A673 (cell line): ENCODE measurements at regions not wholly inside any gene's neighbourhood (a gene's known extent, or its start where the extent isn't known, plus 50 kb on each side); places are given as distances from the start of the nearest gene placed in this dataset.

Experiments used
- BruUV-seq: library from RNA; stranded (reverse); fragments of 400-500 nt; replicated peaks from 2 replicates; lab custom pipeline; 2021; lab: Mats Ljungman, UMichigan
- CTCF ChIA-PET: fragments of 300-600 bp; sonication (Branson Sonifier 250); formaldehyde crosslinking; loops from one replicate; lab custom pipeline; 2022; ENCODE audit warnings: antibody characterized with exemption; lab: Charles Lee
- POLR2A ChIA-PET: fragments of 300-600 bp; sonication (Branson Sonifier 250); formaldehyde crosslinking; loops from one replicate; lab custom pipeline; 2022; ENCODE audit warnings: antibody characterized with exemption; ENCODE audit not compliant: low non-redundant PET; lab: Charles Lee
- DNase-seq: peaks from one replicate; pipeline ENCODE4 v3.0.0-alpha.2; 2015; ENCODE audit warnings: low spot score
- H3K27ac ChIP-seq: fragments of 200-600 bp; sonication (generic); 2 replicates; pipeline ENCODE4 v1.5.1; 2016; ENCODE audit warnings: mixed run types, low read depth, mild to moderate bottlenecking, mixed read lengths, antibody characterized with exemption, low read length; ENCODE audit not compliant: poor library complexity, severe bottlenecking
- H3K27me3 ChIP-seq: fragments of 200-600 bp; sonication (generic); replicated peaks from 2 replicates; pipeline ENCODE4 v1.6.1; 2017; ENCODE audit warnings: mixed run types, low read depth, mild to moderate bottlenecking, mixed read lengths, antibody characterized with exemption, low read length; ENCODE audit not compliant: insufficient read depth, poor library complexity
- H3K36me3 ChIP-seq: fragments of 200-600 bp; sonication (generic); 2 replicates; pipeline ENCODE4 v1.6.1; 2016; ENCODE audit warnings: mixed run types, mild to moderate bottlenecking, mixed read lengths, antibody characterized with exemption, low read length; ENCODE audit not compliant: insufficient read depth, poor library complexity, severe bottlenecking
- H3K4me1 ChIP-seq: fragments of 200-600 bp; sonication (generic); 2 replicates; pipeline ENCODE4 v1.6.1; 2017; ENCODE audit warnings: mixed run types, mild to moderate bottlenecking, mixed read lengths, antibody characterized with exemption, low read length; ENCODE audit not compliant: insufficient read depth, poor library complexity, severe bottlenecking
- H3K4me3 ChIP-seq: fragments of 200-600 bp; sonication (generic); 2 replicates; pipeline ENCODE4 v1.5.1; 2016; ENCODE audit warnings: low read depth, mixed run types, mild to moderate bottlenecking, mixed read lengths, low read length; ENCODE audit not compliant: poor library complexity, severe bottlenecking
- H3K9me3 ChIP-seq: fragments of 200-600 bp; sonication (generic); 2 replicates; pipeline ENCODE4 v1.6.1; 2016; ENCODE audit warnings: mixed run types, low read depth, mild to moderate bottlenecking, mixed read lengths, antibody characterized with exemption, low read length; ENCODE audit not compliant: poor library complexity, severe bottlenecking
- EZH2 ChIP-seq: fragments of 200-600 bp; sonication (generic); IDR thresholded peaks from 2 replicates; pipeline ENCODE4 v1.6.1; 2017; ENCODE audit warnings: borderline replicate concordance, low read depth, mild to moderate bottlenecking, mixed read lengths, antibody characterized with exemption, low read length; ENCODE audit not compliant: poor library complexity, severe bottlenecking
- intact Hi-C: fragments of 100-400 bp; cut with micrococcal nuclease; formaldehyde crosslinking; loops from one replicate; pipeline ENCODE4 v1.10.0; 2022; ENCODE audit not compliant: unreplicated experiment
- TF ChIP-seq, protein P1 (sequence below): fragments of 300-800, 200-600 bp; sonication (generic); conservative IDR thresholded peaks from 2 replicates; pipeline ENCODE4 v1.5.1; 2017; ENCODE audit warnings: low read depth, mild to moderate bottlenecking, antibody characterized with exemption, low read length, moderate library complexity, mixed read lengths

- Histone ChIP-seq H3K27ac (no peak overlapping the region), H3K4me3 (no peak overlapping the region), H3K27me3 (no peaks in the 10 kb centered on the region), H3K36me3 (no peaks in the 10 kb centered on the region), H3K4me1 (no peaks in the 10 kb centered on the region), H3K9me3 (no peaks in the 10 kb centered on the region)
- ChIA-PET POLR2A (no interaction called here), CTCF (no interaction called here)
- TF ChIP-seq, protein P1, sequence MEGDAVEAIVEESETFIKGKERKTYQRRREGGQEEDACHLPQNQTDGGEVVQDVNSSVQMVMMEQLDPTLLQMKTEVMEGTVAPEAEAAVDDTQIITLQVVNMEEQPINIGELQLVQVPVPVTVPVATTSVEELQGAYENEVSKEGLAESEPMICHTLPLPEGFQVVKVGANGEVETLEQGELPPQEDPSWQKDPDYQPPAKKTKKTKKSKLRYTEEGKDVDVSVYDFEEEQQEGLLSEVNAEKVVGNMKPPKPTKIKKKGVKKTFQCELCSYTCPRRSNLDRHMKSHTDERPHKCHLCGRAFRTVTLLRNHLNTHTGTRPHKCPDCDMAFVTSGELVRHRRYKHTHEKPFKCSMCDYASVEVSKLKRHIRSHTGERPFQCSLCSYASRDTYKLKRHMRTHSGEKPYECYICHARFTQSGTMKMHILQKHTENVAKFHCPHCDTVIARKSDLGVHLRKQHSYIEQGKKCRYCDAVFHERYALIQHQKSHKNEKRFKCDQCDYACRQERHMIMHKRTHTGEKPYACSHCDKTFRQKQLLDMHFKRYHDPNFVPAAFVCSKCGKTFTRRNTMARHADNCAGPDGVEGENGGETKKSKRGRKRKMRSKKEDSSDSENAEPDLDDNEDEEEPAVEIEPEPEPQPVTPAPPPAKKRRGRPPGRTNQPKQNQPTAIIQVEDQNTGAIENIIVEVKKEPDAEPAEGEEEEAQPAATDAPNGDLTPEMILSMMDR = no peak
- TF ChIP-seq EZH2 = no peak
- no peak for DNase-seq
- no TSS peak for BruUV-seq
- intact Hi-C loops = no loop called here
Measured at GRCh38 chr16:6735631-6736030, 597.0 kb upstream of the RBFOX1 start.

GRCh38 chr16:6732166-6732565 is 600.5 kb upstream of the RBFOX1 start:
- DNase-seq = no peak
- Histone ChIP-seq H3K4me3 (no peak overlapping the region), H3K9me3 (no peaks in the 10 kb centered on the region), H3K4me1 (no peaks in the 10 kb centered on the region), H3K27me3 (no peaks in the 10 kb centered on the region), H3K27ac (no peak overlapping the region), H3K36me3 (no peaks in the 10 kb centered on the region)
- intact Hi-C loops = no loop called here
- CTCF ChIA-PET = no interaction called here
- TF ChIP-seq EZH2 = no peak
- TF ChIP-seq, protein P1 = no peak
- POLR2A ChIA-PET = no interaction called here
- BruUV-seq = no TSS peak

DNA sequence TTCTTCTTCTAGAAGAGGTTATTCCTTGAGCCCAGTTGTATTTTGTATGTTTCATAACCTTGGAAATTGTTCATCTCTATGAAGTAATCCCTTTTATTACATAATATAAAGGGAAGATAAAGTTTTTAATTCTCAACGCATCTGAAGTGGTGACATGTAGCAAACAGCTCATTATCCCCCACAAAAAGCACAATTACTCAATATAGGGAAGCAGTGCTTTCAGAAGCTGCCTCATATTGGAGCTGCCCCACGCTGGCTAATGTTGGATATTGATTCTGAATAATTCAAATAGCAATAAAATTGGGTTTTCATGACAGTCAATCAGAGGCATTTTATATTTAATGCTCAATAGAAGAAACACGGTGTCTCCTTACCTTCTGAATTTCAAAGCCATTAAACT is 604.3 kb upstream of the RBFOX1 start:
- intact Hi-C loops = no loop called here
- ChIA-PET CTCF (no interaction called here), POLR2A (no interaction called here)
- no peak for TF ChIP-seq EZH2
- TF ChIP-seq, protein P1 = no peak
- Histone ChIP-seq H3K36me3 (no peaks in the 10 kb centered on the region), H3K4me1 (no peaks in the 10 kb centered on the region), H3K27me3 (no peaks in the 10 kb centered on the region), H3K27ac (no peak overlapping the region), H3K4me3 (no peak overlapping the region), H3K9me3 (no peaks in the 10 kb centered on the region)
- no peak for DNase-seq
- no TSS peak for BruUV-seq
